Naive thymus-derived CD8-positive, alpha-beta T cell (primary cell): ENCODE measurements at regions not wholly inside any gene's neighbourhood (a gene's known extent, or its start where the extent isn't known, plus 50 kb on each side); places are given as distances from the start of the nearest gene placed in this dataset.

Source experiments
- ATAC-seq, 2 donors: fragments of 150-1000 bp; cut with Tn5 transposase in 1 of 2; sonication (Bioruptor Pico), chemical (Tn5 transposase) in 1 of 2; 1 replicate in 1 of 2; 2 replicates in 1 of 2; pipeline ENCODE4 v1.10.0; 2021; ENCODE audit warnings: mild to moderate bottlenecking in 2 of 2, moderate library complexity in 2 of 2
- POLR2A ChIA-PET: fragments of 350-600 bp; sonication (Branson Sonifier 250); formaldehyde crosslinking; loops from one replicate; lab custom pipeline; 2021; ENCODE audit warnings: antibody characterized with exemption; lab: Charles Lee
- DNase-seq, 10 donors: peaks; one replicate each; pipeline versions ENCODE4 v3.0.0 to v3.0.0-alpha.2; 2020 to 2022
- H3K27ac Mint-ChIP-seq, 10 donors: one replicate each; pipeline ENCODE4 v1.8.0; 2020 to 2022; ENCODE audit warnings: mild to moderate bottlenecking in 10 of 10, mixed read lengths in 10 of 10, moderate library complexity in 4 of 10, inconsistent platforms in 1 of 10
- H3K27me3 Mint-ChIP-seq, 5 donors: one replicate each; pipeline ENCODE4 v1.8.0; 2021 to 2022; ENCODE audit warnings: mixed read lengths in 5 of 5
- H3K36me3 Mint-ChIP-seq, 3 donors: one replicate each; pipeline ENCODE4 v1.8.0; 2020 to 2022; ENCODE audit warnings: mixed read lengths in 3 of 3, mild to moderate bottlenecking in 2 of 3, inconsistent platforms in 1 of 3
- H3K4me1 Mint-ChIP-seq, 4 donors: one replicate each; pipeline ENCODE4 v1.8.0; 2021 to 2022; ENCODE audit warnings: mixed read lengths in 4 of 4
- H3K4me3 Mint-ChIP-seq, 10 donors: one replicate each; pipeline ENCODE4 v1.8.0; 2020 to 2022; ENCODE audit warnings: mild to moderate bottlenecking in 10 of 10, mixed read lengths in 10 of 10, moderate library complexity in 6 of 10, inconsistent platforms in 1 of 10
- H3K9me3 Mint-ChIP-seq, 9 donors: one replicate each; pipeline ENCODE4 v1.8.0; 2020 to 2022; ENCODE audit warnings: mixed read lengths in 9 of 9, mild to moderate bottlenecking in 3 of 9, inconsistent platforms in 1 of 9, moderate library complexity in 1 of 9

DNA sequence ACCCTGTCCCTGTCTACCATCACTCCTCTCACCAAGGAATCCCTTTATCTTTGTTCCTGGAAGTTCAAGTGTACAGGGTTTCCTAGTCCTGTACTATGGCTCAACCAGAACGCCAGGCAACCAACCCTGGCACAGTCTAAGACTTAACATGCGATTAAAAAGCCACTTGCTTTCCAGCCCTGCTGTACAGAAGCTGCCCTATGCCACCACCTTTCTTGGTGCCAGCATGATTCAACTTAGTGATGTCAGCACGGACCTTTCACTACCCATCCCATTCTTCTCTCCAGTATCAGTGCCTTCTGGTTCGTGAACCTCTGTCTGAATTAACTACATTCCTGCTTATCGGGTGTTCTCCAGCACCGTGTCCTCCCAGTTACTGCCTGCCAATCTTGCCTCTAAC lies 151.1 kb downstream of the KLF12 start:
- DNase-seq, result no peak
- no peaks in the 10 kb centered on the region for H3K9me3 Mint-ChIP-seq
- no peaks in the 10 kb centered on the region for H3K27me3 Mint-ChIP-seq
- H3K36me3 Mint-ChIP-seq, result peaks cover 0 to 17% (median 9%) of the 10 kb centered on the region in 3 donors
- H3K4me3 Mint-ChIP-seq, result no peak overlapping the region
- H3K4me1 Mint-ChIP-seq, result peaks cover 26 to 41% (median 33%) of the 10 kb centered on the region in 4 donors
- POLR2A ChIA-PET, result no interaction called here
- no peak overlapping the region for H3K27ac Mint-ChIP-seq
- ATAC-seq, result no peak

DNA sequence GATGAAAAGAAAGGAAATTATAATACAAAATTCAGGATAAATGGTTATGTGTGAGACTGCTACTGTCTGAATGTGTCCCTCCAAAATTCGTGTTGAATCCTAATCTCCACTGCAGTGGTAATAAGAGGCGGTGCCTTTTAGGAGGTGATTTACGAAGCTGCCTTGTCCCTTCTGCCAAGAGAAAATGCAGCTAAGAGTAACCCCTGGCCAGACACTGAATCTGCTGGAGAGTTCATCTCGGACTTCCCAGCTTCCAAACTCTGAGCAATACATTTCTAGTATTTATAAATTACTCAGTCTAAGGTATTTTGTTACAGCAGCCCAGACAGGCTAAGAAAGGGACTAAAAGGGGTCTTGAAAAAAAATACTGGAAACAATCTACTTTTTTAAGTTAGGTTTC lies 152.6 kb downstream of the KLF12 start:
- H3K27ac Mint-ChIP-seq, result peak overlapping the region in 2 of 10 donors; percentile 22
- peaks cover 0 to 23% (median 14%) of the 10 kb centered on the region in 3 donors for H3K36me3 Mint-ChIP-seq
- no peak for DNase-seq
- H3K4me1 Mint-ChIP-seq, result peaks cover 17 to 43% (median 31%) of the 10 kb centered on the region in 4 donors
- POLR2A ChIA-PET, result interaction anchor here (1.0 kb wide), 1 partner anchor 11 kb away, joined by 3 read pairs; no protein-coding TSS in a partner anchor
- H3K27me3 Mint-ChIP-seq, result no peaks in the 10 kb centered on the region
- H3K9me3 Mint-ChIP-seq, result no peaks in the 10 kb centered on the region
- no peak for ATAC-seq
- H3K4me3 Mint-ChIP-seq, result no peak overlapping the region

DNA sequence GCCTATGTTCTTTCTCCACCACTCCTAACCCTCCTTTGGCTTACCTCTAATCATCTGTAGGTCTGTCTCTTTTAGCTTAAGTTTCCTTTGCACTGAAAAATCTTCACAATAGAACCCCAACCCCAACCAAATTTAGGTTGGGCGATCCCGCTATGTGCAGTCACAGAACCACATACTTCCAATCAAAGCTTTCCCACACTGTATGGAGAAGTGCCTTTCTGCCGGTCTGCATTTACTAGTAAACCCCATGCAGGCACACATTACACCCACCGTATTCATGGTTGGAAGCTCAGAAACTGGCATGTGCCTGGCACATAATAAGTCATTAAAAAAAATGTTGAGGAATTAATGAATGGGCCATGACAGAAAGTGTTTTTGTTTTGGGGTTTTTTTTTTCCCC lies 158.4 kb downstream of the KLF12 start:
- DNase-seq (no peak), ATAC-seq (no peak)
- peak overlapping the region in 7 of 10 donors; percentile 0 to 57 (median 5) for H3K27ac Mint-ChIP-seq
- H3K4me3 Mint-ChIP-seq, result peak overlapping the region in 1 of 10 donors; percentile 51
- peaks cover 29 to 79% (median 54%) of the 10 kb centered on the region in 4 donors for H3K4me1 Mint-ChIP-seq
- H3K27me3 Mint-ChIP-seq, result no peaks in the 10 kb centered on the region
- peaks cover 7 to 31% (median 22%) of the 10 kb centered on the region in 3 donors for H3K36me3 Mint-ChIP-seq
- POLR2A ChIA-PET, result interaction anchor here (1.0 kb wide), 1 partner anchor 9 kb away, joined by 4 read pairs; no protein-coding TSS in a partner anchor
- peaks cover 0 to 12% (median 8%) of the 10 kb centered on the region in 9 donors for H3K9me3 Mint-ChIP-seq

DNA sequence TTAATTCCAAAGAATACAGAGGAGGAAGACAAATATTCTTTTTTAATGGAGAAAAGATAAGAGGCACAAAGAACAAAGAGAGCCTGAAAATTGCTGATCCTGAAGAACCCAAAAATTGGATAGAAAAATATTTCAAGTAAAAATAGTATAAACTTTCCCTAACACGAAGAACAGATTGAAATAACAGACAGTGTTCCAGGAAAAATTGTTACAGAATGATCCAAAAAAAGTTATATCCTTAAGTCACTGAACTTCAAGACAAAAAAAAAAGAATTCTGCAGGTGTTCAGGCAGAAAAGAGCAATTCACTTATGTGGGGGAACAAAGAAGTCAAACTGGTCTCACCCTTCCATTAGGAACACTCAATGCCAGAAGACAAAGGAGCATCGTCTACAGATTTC lies 160.2 kb downstream of the KLF12 start:
- Mint-ChIP-seq H3K9me3 (peaks cover 0 to 18% (median 8%) of the 10 kb centered on the region in 9 donors), H3K36me3 (peaks cover 7 to 32% (median 24%) of the 10 kb centered on the region in 3 donors), H3K4me3 (no peak overlapping the region), H3K27ac (peak overlapping the region in 2 of 10 donors; percentile 44 to 69), H3K4me1 (peaks cover 34 to 82% (median 59%) of the 10 kb centered on the region in 4 donors), H3K27me3 (no peaks in the 10 kb centered on the region)
- DNase-seq (no peak), ATAC-seq (no peak)
- POLR2A ChIA-PET, result no interaction called here

DNA sequence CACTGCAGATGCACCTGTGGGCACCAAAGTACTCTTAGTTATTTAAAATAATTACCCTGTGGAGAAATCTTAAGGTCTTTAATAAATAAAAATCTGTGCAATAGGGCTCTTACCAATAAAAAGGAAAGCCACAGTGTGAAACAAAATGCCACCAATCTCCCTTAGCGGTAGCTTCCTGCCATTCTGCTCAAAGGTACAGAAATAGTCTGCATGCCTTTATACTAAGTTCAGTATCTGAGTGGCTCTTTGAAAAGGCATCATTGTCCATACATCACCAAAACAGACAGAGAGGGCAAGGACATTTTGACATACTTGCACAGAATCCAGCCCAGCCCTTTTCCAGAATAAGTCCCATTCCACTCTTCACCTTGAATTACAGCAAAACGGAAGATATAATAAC lies 161.0 kb downstream of the KLF12 start:
- peaks cover 31 to 82% (median 61%) of the 10 kb centered on the region in 4 donors for H3K4me1 Mint-ChIP-seq
- peaks cover 0 to 18% (median 8%) of the 10 kb centered on the region in 9 donors for H3K9me3 Mint-ChIP-seq
- H3K27ac Mint-ChIP-seq, result peak overlapping the region in 2 of 10 donors; percentile 60 to 69
- no peaks in the 10 kb centered on the region for H3K27me3 Mint-ChIP-seq
- POLR2A ChIA-PET, result no interaction called here
- peaks cover 7 to 28% (median 18%) of the 10 kb centered on the region in 3 donors for H3K36me3 Mint-ChIP-seq
- ATAC-seq (no peak), DNase-seq (no peak)
- H3K4me3 Mint-ChIP-seq, result peak overlapping the region in 2 of 10 donors; percentile 5 to 36

DNA sequence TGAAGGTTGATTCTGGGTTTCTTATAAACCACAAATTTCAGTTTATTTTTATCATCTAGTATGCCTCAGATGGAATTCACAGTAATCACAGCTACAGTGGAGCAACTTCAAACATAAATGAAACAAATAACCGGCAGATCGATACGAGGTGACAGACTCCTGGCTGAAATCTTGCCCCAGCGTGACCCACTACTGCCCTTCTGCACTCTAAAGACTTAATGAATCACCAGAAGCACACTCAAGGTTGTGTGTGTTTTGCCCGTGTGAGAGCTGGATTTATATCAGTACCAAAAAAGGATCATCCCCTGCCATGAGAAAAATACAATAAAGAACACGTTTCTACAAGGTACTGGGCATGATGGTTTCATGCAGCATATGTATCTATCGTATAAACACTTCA lies 161.7 kb downstream of the KLF12 start:
- POLR2A ChIA-PET, result no interaction called here
- ATAC-seq, result no peak

DNA sequence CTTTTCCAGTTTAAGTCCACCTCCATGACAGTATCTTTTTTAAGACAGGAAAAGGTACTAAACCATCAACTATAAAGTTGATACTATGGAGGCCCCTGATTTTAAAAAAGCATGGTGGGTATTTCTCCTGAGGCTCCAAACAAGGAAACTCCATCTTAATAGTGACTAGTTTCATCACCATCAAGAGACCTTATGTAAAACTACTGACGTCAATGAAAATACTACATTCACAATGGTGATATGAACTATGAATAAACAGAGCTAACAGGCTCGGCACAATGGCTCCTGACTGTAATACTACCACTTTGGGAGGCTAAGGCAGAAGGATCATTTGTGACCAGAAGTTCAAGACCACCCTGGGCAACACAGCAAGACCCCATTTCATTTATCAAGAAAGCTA lies 162.7 kb downstream of the KLF12 start:
- DNase-seq (no peak), ATAC-seq (no peak)
- Mint-ChIP-seq H3K9me3 (peaks cover 0 to 18% (median 8%) of the 10 kb centered on the region in 9 donors), H3K4me1 (peaks cover 28 to 86% (median 70%) of the 10 kb centered on the region in 4 donors), H3K27ac (peak overlapping the region in 1 of 10 donors; percentile 22), H3K36me3 (peaks cover 7 to 23% (median 14%) of the 10 kb centered on the region in 3 donors), H3K4me3 (no peak overlapping the region), H3K27me3 (no peaks in the 10 kb centered on the region)
- POLR2A ChIA-PET, result no interaction called here

More for the DNA sequence above, 161.7 kb downstream of the KLF12 start:
- no peak for DNase-seq
- Mint-ChIP-seq H3K27me3 (no peaks in the 10 kb centered on the region), H3K9me3 (peaks cover 0 to 18% (median 8%) of the 10 kb centered on the region in 9 donors), H3K36me3 (peaks cover 7 to 22% (median 14%) of the 10 kb centered on the region in 3 donors), H3K4me3 (peak overlapping the region in 1 of 10 donors; percentile 7), H3K4me1 (peaks cover 28 to 82% (median 64%) of the 10 kb centered on the region in 4 donors), H3K27ac (peak overlapping the region in 2 of 10 donors; percentile 25 to 45)

DNA sequence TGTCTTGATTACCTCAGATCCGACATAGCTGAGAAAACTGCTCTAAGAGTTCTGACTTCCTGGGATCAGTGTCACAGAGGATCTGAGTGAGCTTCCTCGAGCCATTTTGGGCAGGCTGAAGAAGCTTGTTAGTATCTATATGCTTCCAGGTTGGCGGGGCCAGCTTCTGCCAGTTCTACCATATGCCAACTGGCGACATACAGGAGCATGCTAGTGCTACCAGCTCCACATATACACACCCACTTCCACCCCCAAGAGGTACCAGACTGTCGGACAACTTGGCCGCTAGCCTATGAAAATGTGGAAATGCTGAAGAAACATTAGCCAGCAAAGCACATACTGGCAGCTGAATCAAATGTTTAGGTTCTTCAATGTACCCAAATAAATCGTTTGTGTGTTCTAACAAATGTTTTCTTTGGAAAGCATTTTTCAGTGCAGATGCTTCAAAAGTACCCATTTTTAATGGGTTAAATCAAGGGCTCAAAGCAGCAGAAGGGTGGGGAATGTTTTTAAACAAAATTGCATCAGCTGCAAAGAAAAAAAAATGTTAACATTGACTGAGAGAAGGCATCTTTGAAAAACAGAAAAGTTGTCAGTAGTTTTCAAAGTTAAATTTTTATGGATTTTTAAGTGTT lies 163.7 kb downstream of the KLF12 start:
- H3K36me3 Mint-ChIP-seq, result peaks cover 7 to 24% (median 12%) of the 10 kb centered on the region in 3 donors
- H3K27ac Mint-ChIP-seq, result no peak overlapping the region
- DNase-seq (no peak), ATAC-seq (no peak)
- no peak overlapping the region for H3K4me3 Mint-ChIP-seq
- H3K4me1 Mint-ChIP-seq, result peaks cover 25 to 85% (median 68%) of the 10 kb centered on the region in 4 donors
- POLR2A ChIA-PET, result interaction anchor here (1.2 kb wide), 1 partner anchor 11 kb away, joined by 3 read pairs; no protein-coding TSS in a partner anchor
- peaks cover 0 to 18% (median 8%) of the 10 kb centered on the region in 9 donors for H3K9me3 Mint-ChIP-seq
- no peaks in the 10 kb centered on the region for H3K27me3 Mint-ChIP-seq

DNA sequence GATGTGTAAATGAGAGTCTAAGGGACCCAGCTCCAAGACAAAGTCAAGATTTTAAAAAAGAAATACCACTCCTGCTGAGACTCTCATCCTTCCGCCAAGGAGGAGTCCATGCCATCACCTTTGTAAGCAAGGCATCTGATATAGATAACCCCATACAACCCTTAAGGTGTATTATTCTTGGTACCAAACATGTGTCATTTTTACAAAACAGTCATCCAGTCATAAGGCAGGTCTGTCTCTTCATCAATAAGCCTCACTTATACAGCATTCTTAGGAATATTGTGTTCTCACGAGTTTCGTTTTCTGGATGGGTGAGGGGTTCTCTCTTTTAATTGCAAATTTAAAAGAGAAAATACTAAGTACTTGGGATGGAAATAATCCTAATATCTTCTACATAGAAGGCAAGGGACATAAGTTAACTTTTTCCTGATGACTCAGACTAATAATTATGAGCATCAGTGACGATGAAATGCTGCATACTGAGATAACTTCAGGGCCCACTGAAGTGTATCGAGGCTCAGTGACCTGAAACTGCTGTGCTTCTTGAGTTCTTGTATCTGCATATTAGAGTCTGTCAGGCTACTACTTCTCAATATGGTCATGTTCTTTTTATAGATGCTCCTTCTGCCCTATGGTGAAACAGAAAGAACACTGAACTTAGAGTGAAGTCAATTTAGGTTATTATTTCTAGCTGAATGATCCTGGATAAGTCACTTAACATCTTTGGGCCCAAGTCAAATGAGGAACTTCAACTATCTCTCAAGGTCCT lies 166.6 kb downstream of the KLF12 start:
- H3K4me1 Mint-ChIP-seq, result peaks cover 22 to 78% (median 64%) of the 10 kb centered on the region in 4 donors
- peaks cover 0 to 8% (median 0%) of the 10 kb centered on the region in 9 donors for H3K9me3 Mint-ChIP-seq
- no peak overlapping the region for H3K4me3 Mint-ChIP-seq
- peaks cover 0 to 21% (median 15%) of the 10 kb centered on the region in 3 donors for H3K36me3 Mint-ChIP-seq
- DNase-seq (no peak), ATAC-seq (no peak)
- peak overlapping the region in 2 of 10 donors; percentile 24 to 45 for H3K27ac Mint-ChIP-seq
- no peaks in the 10 kb centered on the region for H3K27me3 Mint-ChIP-seq
- POLR2A ChIA-PET, result interaction anchor here (0.5 kb wide), 1 partner anchor 128 kb away, joined by 3 read pairs; no protein-coding TSS in a partner anchor

DNA sequence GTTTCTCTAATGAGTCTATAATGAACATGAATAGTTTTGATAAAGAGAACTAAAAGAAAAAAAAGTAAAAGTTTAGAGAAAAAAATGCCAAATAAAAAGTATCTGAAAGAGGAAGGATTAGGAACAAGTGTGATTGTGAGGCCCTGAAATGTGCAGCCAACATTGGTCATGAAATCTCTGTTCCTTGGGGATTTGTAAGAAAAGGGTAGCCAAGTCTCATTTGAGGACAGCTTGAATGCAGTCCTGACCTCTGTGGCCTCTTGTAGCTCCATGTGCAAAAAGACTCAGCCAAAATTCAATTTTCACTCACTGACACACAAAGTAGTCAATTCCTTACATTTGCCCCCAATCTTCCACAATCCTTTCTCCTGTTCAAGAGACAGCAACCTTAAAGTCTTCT lies 167.9 kb downstream of the KLF12 start:
- H3K4me1 Mint-ChIP-seq, result peaks cover 29 to 79% (median 69%) of the 10 kb centered on the region in 4 donors
- DNase-seq, result no peak
- no peaks in the 10 kb centered on the region for H3K27me3 Mint-ChIP-seq
- H3K9me3 Mint-ChIP-seq, result peaks cover 0 to 9% (median 0%) of the 10 kb centered on the region in 9 donors
- H3K4me3 Mint-ChIP-seq, result no peak overlapping the region
- no peak for ATAC-seq
- POLR2A ChIA-PET, result no interaction called here
- H3K27ac Mint-ChIP-seq, result peak overlapping the region in 6 of 10 donors; percentile 3 to 62 (median 56)
- peaks cover 8 to 27% (median 27%) of the 10 kb centered on the region in 3 donors for H3K36me3 Mint-ChIP-seq

DNA sequence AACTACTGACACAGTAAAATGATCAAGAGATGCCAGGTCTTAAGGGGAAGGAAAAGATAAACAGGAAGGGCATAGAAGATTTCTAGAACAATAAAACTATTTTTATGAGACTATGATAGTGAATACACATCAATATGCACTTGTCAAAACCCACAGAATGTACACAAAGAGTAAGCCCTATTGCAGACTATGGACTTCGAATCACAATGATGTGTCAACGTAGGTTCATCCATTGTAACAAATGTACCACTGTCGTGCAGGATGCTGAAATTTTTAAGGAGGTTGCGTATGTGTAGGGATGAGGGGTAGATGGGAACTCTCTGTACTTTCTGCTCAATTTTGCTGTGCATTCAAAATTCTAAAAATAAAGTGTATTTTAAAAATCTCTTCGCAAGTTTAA lies 171.9 kb downstream of the KLF12 start:
- Mint-ChIP-seq H3K36me3 (peaks cover 8 to 27% (median 26%) of the 10 kb centered on the region in 3 donors), H3K27me3 (no peaks in the 10 kb centered on the region), H3K27ac (peak overlapping the region in 1 of 10 donors; percentile 14), H3K9me3 (peaks cover 0 to 12% (median 0%) of the 10 kb centered on the region in 9 donors), H3K4me1 (peaks cover 23 to 59% (median 53%) of the 10 kb centered on the region in 4 donors), H3K4me3 (no peak overlapping the region)
- ATAC-seq, result no peak
- POLR2A ChIA-PET, result no interaction called here
- no peak for DNase-seq

DNA sequence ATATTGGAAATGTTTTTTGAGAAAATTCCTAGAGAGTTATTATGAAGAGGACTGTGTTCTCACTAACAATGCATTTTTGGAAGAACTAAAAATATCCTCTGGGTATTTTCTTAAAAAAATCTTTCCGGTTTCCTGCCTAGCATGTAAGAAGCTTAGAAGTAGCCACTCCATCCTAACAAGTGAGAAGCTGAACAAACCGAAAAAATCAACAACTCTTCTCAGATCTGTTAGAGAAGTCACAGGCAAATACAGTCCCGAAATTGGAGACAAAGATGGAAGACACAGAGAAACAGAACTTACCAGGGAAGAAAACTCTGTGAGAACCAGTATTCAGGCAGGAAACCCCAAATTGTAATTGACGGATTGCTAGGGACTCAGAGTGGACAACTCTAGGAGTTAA lies 173.0 kb downstream of the KLF12 start:
- peak overlapping the region in 2 of 10 donors; percentile 19 to 45 for H3K4me3 Mint-ChIP-seq
- H3K9me3 Mint-ChIP-seq, result peaks cover 0 to 12% (median 0%) of the 10 kb centered on the region in 9 donors
- no peak for ATAC-seq
- no peaks in the 10 kb centered on the region for H3K27me3 Mint-ChIP-seq
- H3K4me1 Mint-ChIP-seq, result peaks cover 21 to 54% (median 51%) of the 10 kb centered on the region in 4 donors
- peaks cover 8 to 24% (median 19%) of the 10 kb centered on the region in 3 donors for H3K36me3 Mint-ChIP-seq
- peak overlapping the region in 2 of 10 donors; percentile 33 to 67 for H3K27ac Mint-ChIP-seq
- no peak for DNase-seq
- POLR2A ChIA-PET, result no interaction called here
